Hippocampal formation (tissue), 2 donors: ENCODE measurements at regions not wholly inside any gene's neighbourhood (a gene's known extent, or its start where the extent isn't known, plus 50 kb on each side); places are given as distances from the start of the nearest gene placed in this dataset.
"Not testable (repeated sequence)": the region's sequence is repeated elsewhere in the genome, so short reads cannot be mapped to it uniquely, and the experiment has no call there.

ENCODE experiments used
- DNase-seq, 2 donors: peaks; one replicate each; lab custom pipeline; 2025; lab: John Stamatoyannopoulos, UW

GRCh38 chr15:26126819-26127387 lies 263.8 kb upstream of the ATP10A start:
- DNase-seq = no peak

DNA sequence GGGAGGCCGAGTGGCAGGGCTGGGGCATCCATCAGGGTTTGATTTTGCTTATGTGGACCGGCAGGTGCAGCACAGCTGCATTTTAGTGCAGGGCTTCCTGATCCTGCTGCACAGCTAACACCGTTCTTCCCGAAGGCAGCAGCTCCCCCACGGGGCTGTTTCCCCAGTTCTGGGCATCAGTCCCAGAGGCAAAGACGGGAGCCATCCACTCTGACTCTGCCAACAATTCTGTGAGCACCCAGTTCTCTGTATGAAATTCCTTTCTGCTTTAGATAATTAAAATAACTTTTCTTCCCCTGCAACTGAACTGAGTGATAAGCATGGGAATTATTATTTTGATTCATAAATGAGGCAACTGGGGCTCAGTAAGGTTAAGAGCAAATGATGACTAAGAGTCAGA lies 262.9 kb upstream of the ATP10A start:
- DNase-seq = peak; percentile 9 to 48

DNA sequence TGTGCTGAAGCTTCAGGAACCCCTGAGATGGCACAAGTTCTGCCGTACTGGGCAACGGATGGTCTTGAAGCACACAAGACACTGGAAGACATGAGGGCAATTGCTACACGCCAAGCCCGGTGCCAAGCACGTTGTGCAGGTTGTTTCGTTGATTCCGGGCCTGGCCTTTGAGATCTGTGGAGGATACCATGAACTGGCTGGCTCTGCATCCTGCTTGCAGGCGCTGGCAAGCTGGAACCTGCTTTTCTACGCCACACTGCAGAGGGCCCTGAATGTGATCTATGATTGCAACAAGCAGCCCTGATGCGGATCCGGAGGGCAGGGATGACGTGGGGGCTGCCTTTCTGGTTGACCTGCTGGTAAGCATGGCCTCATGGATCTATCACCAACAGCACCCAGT lies 262.5 kb upstream of the ATP10A start:
- DNase-seq = no peak

- no peak for DNase-seq
Measured at GRCh38 chr15:26119322-26119721, 256.2 kb upstream of the ATP10A start.

DNA sequence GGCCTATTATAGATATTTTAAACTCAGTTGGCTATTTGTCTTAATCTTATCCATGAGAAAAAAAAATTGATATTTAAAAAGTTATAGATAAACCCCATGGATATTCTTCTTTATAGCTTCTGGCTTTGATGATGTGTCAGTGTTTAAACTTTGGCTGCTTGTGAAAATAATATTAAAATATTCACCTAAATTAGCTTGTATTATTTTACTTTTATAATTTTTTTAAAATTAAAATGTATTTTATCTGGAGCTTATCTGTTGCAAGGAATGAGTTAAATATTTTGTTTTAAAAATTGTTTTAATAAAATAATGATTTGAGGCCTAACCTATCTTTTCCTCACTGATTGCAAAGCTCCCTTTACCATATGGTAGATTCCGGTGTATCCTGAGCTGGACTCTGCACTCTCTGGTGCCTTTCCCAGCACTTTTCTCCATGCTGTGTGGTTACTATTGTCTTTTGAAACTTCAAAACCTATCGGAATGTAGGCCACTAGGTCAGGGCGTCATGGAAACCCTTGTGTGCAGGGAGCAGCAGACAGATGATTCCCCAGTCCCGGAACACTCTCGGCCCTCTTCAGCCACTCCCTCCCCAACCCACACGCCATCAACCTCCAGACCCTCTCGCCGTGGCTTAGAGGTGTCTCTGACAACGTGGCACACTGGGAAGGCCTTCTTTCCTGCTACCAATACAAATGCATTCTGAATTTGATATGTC lies 252.3 kb upstream of the ATP10A start:
- peak in 1 of 2 donors; percentile 0 for DNase-seq

- not testable (repeated sequence) for DNase-seq
Measured at GRCh38 chr15:26114128-26114527, 251.0 kb upstream of the ATP10A start.

DNA sequence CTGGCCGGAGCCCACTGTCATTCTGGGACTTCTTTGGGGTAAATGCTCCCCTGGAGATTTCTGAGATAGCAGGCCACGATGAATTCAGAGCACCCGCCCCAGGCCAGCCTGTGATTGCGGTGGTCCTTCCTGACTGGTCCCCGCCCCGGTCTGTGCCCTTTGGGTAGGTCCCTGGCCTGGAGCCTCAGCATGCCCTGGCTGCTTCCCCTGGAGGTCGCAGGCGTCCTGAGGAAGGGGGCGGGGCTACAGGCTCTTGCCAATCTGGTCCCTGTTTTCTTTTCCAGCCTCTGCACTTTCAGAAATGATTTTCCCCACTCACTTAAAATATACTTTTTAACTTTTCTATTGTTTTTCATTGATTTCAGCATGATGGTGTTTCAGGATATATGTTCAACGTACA lies 250.2 kb upstream of the ATP10A start:
- no peak for DNase-seq

- DNase-seq = no peak
Measured at GRCh38 chr15:26109203-26109602, 246.1 kb upstream of the ATP10A start.

DNA sequence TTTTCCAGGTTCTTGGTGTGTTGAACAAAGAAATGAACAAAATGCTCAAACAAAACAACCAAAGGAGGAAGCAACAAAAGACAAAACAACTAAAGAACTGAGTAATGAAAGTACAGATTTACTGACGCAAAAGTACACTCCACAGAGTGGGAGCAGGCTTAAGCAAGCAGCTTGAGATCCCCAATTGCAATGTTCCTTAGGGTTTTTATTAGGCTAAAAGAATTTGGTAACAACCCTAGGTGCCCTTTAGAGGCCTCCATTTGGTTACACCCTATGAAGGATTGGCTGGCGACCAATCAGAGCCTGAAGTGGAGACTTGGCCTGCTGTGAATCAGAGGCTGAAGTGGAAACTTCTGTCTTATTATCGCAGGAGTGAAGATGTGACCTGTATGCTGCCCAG lies 243.4 kb upstream of the ATP10A start:
- DNase-seq = no peak

DNA sequence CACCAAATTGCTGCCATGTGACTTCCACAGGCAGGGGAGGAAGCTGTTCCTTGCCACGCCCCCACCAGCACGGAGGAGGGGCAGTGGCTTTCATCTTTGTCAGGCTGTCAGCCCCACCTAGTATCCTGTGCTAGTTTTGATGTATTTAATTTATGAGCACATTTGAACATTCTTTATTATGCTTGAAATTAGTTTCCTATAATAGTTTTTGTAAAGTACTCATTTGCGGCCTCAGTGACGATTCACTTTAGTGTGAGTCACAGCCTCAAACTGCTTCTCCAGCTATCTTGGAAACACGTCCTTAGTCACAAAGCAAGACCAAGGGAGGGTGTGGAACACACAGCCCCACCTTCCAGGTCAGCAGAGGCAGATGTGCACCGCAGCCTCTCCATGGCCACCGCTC lies 239.9 kb upstream of the ATP10A start:
- DNase-seq = no peak

DNA sequence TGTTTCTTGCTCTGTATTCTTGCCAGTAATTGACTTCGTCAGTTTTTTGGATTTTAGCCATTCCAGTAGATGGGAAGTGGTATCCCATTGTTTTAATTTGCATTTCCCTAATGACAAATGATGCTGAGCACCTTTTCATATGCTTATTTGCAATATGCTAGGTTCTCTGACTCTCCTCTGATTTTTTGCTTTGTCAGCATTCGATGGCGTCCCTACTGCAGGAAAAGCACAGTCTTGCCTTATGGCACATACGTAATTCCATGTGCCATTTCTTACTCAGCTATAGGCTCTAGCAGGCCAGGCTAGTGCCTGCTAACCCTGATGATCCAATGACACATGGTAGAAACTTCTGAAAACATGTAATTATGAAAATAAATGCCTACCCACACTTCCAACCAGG lies 239.2 kb upstream of the ATP10A start:
- no peak for DNase-seq

GRCh38 chr15:26101443-26101842 lies 238.3 kb upstream of the ATP10A start:
- no peak for DNase-seq

GRCh38 chr15:26098801-26099200 lies 235.7 kb upstream of the ATP10A start:
- no peak for DNase-seq

DNA sequence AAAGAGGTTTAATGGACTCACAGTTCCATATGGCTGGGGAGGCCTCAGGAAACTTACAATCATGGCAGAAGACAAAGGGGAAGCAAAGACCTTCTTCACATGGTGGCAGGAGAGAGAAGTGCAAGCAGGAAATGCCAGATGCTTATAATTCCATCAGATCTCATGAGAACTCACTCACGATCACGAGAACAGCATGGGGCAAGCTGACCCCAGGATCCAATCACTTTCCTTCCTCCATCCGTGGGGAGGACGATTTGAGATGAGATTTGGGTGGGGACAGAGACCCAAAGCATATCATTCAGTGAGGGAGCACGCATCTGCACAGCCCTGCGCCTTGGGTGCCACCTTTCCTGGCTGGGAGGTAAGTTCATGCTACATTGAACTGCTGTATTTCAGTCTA lies 234.1 kb upstream of the ATP10A start:
- DNase-seq = no peak

DNA sequence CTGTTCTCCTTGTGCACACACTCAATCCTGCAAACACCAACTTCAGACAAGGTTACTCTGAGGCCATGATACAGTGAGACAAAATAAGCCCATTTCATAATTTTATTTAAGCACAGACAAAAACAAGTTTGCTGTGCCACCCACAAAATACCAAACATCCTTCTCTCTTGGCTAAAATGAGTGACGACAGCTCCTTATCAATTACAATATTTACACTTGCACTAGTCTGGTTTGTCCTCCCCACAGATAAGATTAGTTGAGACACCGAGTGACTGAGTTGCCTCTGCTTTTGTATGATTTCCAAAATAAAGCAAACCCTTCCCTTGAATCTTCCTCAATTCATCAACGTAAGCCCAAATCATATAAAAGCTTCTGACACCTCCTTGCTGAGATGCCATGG lies 233.5 kb upstream of the ATP10A start:
- DNase-seq = no peak

GRCh38 chr15:26095710-26096330 lies 232.7 kb upstream of the ATP10A start:
- DNase-seq = no peak

GRCh38 chr15:26091184-26091583 lies 228.1 kb upstream of the ATP10A start:
- no peak for DNase-seq

GRCh38 chr15:26087881-26088280 lies 224.8 kb upstream of the ATP10A start:
- no peak for DNase-seq

GRCh38 chr15:26087395-26087794 lies 224.3 kb upstream of the ATP10A start:
- DNase-seq = no peak

GRCh38 chr15:26084771-26085170 lies 221.6 kb upstream of the ATP10A start:
- no peak for DNase-seq

DNA sequence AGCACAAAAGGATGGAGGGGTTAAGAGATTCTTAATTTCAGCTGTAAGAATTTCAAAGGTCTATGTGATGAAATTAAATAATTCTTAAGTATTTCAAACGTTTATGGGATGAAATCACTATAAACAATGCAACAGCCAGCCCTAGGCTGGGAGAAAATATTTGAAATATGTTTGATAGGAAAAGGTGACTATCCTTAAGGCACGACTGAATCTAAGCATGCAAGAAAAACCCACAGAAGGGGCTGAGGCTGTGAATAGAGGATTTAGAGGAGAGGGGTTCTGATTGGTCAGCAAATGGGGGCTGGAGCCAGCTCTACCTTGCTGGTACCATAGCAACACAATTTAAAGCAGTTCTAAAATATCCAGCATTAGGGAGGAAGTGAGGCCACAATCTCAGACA lies 220.8 kb upstream of the ATP10A start:
- DNase-seq = no peak

DNA sequence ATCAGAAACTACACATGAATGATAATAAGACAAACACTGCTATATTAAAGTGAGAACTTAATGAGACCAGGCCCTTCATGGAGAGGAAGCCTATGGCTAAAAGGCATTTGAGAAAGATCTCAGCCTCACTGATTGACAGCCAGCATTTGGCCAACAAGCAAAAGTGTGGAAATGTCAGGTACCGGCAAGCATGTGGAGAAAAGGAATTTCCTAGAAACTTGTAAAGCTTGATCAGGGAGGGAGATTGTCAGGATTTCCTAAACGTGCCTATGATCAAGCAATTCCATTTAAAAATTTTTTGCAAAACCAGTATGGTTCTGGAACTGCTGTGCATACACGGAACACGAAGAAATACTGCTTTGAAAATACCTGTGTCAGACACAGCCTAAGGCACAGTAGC lies 220.3 kb upstream of the ATP10A start:
- DNase-seq = no peak
